Fibroblast of pulmonary artery (primary cell): ENCODE measurements at regions not wholly inside any gene's neighbourhood (a gene's known extent, or its start where the extent isn't known, plus 50 kb on each side); places are given as distances from the start of the nearest gene placed in this dataset.

Source experiments
- DNase-seq: peaks from one replicate; pipeline ENCODE4 v3.0.0-alpha.2; 2010; ENCODE audit warnings: low read depth
- H3K4me3 ChIP-seq: replicated peaks from 2 replicates; pipeline ENCODE4 v1.5.1; 2011; ENCODE audit warnings: low read depth, mild to moderate bottlenecking, control low read depth, low read length, moderate library complexity
- TF ChIP-seq, protein P1 (sequence below): IDR thresholded peaks from 2 replicates; pipeline ENCODE4 v1.5.1; 2011; ENCODE audit warnings: mild to moderate bottlenecking, control low read depth, low read length, inconsistent platforms; ENCODE audit errors: missing control alignments

GRCh38 chr11:45061641-45062040, 84.8 kb upstream of the PRDM11 start:
- H3K4me3 ChIP-seq: no peak overlapping the region
- no peak for DNase-seq
- TF ChIP-seq, protein P1, sequence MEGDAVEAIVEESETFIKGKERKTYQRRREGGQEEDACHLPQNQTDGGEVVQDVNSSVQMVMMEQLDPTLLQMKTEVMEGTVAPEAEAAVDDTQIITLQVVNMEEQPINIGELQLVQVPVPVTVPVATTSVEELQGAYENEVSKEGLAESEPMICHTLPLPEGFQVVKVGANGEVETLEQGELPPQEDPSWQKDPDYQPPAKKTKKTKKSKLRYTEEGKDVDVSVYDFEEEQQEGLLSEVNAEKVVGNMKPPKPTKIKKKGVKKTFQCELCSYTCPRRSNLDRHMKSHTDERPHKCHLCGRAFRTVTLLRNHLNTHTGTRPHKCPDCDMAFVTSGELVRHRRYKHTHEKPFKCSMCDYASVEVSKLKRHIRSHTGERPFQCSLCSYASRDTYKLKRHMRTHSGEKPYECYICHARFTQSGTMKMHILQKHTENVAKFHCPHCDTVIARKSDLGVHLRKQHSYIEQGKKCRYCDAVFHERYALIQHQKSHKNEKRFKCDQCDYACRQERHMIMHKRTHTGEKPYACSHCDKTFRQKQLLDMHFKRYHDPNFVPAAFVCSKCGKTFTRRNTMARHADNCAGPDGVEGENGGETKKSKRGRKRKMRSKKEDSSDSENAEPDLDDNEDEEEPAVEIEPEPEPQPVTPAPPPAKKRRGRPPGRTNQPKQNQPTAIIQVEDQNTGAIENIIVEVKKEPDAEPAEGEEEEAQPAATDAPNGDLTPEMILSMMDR: no peak

- H3K4me3 ChIP-seq: no peak overlapping the region
- TF ChIP-seq, protein P1: no peak
- no peak for DNase-seq
Measured at GRCh38 chr11:45062115-45062514, 84.3 kb upstream of the PRDM11 start.

DNA sequence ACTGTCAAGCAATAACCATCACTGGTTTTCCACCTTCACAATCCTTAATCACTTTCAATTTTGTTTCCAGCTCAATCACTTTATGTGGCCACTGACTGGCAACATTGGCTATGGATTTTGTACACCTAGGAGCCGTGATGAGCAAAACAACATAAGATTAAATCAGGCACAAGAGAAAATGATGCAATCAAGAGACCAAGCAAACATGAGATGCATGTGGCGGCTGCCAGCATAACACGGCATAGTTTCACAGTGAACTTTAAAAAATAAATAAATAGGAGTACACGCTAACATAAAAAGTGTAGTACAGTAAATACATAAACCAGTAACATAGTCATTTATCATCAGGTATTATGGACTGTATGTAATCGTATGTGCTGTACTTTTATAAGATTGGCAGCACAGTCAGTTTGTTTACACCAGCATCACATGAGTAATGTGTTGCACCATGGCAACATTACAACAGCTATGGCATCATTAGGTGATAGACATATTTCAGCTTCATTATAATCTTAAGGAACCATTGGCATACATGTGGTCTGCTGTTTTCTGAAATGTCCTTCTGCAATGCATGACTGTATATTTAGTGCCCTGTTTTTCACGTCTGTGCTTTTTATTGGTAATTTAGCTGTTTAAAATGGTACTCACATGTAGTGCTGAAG, 83.3 kb upstream of the PRDM11 start:
- TF ChIP-seq, protein P1: no peak
- DNase-seq: no peak
- H3K4me3 ChIP-seq: no peak overlapping the region

DNA sequence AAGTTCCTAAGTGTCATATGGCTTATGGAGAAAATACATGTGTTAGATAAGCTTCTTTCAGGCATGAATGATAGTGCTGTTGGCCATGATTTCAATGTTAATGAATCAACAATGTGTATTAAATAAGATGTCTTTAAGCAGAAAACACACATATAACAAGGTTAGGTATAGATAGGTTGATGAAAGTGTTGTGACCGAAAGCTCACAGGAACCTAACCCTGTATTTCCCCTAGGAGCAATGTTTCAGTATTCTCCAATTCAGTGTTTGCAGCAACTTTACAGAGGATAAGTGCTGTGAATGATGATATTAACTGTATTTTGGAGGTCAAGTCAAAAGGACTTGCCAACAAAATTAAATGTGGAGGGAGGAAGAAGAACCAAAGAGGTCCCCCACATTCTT, 82.8 kb upstream of the PRDM11 start:
- no peak for DNase-seq
- TF ChIP-seq, protein P1: no peak
- no peak overlapping the region for H3K4me3 ChIP-seq

GRCh38 chr11:45067966-45068365, 78.5 kb upstream of the PRDM11 start:
- DNase-seq: no peak
- TF ChIP-seq, protein P1: no peak
- no peak overlapping the region for H3K4me3 ChIP-seq

GRCh38 chr11:45071232-45071631, 75.2 kb upstream of the PRDM11 start:
- DNase-seq: no peak
- TF ChIP-seq, protein P1: no peak
- no peak overlapping the region for H3K4me3 ChIP-seq

DNA sequence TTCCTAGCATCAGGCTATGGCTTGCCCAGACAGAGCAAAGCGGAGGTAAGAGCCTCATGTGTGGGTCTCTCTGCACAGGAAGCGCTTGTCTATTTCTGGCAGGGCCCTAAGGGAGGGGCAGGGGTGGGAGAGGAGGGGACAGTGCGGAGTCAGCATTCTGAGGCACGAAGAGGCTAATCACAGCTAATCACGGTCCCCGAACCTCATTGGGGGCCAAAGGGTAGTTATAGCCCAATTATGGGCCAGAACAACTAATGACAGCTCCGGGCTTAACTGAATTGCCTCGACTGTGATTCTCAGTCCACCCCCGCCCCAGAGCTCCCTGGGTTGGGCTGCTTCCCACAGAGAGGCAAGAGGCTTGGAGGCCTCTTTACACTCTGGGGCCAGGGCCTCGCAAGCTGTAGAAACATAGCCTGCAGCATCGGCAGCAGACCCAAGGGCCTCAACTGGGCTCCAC, 72.7 kb upstream of the PRDM11 start:
- DNase-seq: no peak
- no peak overlapping the region for H3K4me3 ChIP-seq
- TF ChIP-seq, protein P1: no peak
